Ishikawa (cell line): ENCODE measurements at regions not wholly inside any gene's neighbourhood (a gene's known extent, or its start where the extent isn't known, plus 50 kb on each side); places are given as distances from the start of the nearest gene placed in this dataset.

Experiments used
- CEBPB ChIP-seq: IDR thresholded peaks from 2 replicates; pipeline ENCODE4 v1.6.1; 2012
- CREB1 ChIP-seq: IDR thresholded peaks from 2 replicates; pipeline ENCODE4 v1.6.1; 2012; ENCODE audit warnings: low read depth
- EGR1 ChIP-seq: IDR thresholded peaks from 2 replicates; pipeline ENCODE4 v1.6.1; 2012
- EP300 ChIP-seq: IDR thresholded peaks from 2 replicates; pipeline ENCODE4 v1.6.1; 2012; ENCODE audit warnings: borderline replicate concordance
- FOXM1 ChIP-seq: IDR thresholded peaks from 2 replicates; pipeline ENCODE4 v1.6.1; 2012; ENCODE audit warnings: low read depth, borderline replicate concordance
- NFIC ChIP-seq: IDR thresholded peaks from 2 replicates; pipeline ENCODE4 v1.6.1; 2012
- RAD21 ChIP-seq: IDR thresholded peaks from 2 replicates; pipeline ENCODE4 v1.6.1; 2012; ENCODE audit warnings: low read depth
- TAF1 ChIP-seq: IDR thresholded peaks from 2 replicates; pipeline ENCODE4 v1.6.1; 2012; ENCODE audit warnings: low read depth, mild to moderate bottlenecking
- TCF12 ChIP-seq: IDR thresholded peaks from 2 replicates; pipeline ENCODE4 v1.6.1; 2012; ENCODE audit warnings: low read depth
- TEAD4 ChIP-seq: IDR thresholded peaks from 2 replicates; pipeline ENCODE4 v1.6.1; 2012
- YY1 ChIP-seq: IDR thresholded peaks from 2 replicates; pipeline ENCODE4 v1.6.1; 2012; ENCODE audit warnings: low read depth
- ZBTB7A ChIP-seq: IDR thresholded peaks from 2 replicates; pipeline ENCODE4 v1.6.1; 2012; ENCODE audit warnings: low read depth
- TF ChIP-seq, protein P1 (sequence below): IDR thresholded peaks from 2 replicates; pipeline ENCODE4 v1.6.1; 2012
- TF ChIP-seq, protein P2 (sequence below): IDR thresholded peaks from 2 replicates; pipeline ENCODE4 v1.6.1; 2012
- TF ChIP-seq, protein P3 (sequence below): IDR thresholded peaks from 2 replicates; pipeline ENCODE4 v1.6.1; 2012; ENCODE audit warnings: low read depth, mild to moderate bottlenecking

DNA sequence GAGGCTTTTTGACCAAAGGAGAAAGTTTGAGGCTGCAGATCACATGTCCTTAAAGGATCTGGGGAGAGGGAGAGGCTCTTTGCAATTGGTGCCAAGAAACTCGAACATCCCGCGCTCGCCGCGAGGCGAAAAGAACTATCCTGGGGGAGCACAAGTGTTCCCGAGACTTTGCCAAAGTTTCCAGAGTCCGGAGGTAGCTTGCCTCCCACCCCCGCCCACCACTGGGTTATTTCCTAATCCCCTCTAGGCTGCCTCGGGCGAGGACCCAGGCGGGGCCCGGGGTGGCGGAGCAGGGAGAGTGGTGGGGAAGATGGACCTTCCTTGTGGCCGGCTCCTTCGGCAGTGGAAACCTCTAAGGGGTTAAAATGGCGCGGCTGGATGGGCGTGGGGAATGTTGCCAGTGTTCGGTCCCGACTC lies 114.5 kb downstream of the KCNRG start:
- no peak for TF ChIP-seq NFIC
- no peak for TF ChIP-seq YY1
- TF ChIP-seq, protein P1, sequence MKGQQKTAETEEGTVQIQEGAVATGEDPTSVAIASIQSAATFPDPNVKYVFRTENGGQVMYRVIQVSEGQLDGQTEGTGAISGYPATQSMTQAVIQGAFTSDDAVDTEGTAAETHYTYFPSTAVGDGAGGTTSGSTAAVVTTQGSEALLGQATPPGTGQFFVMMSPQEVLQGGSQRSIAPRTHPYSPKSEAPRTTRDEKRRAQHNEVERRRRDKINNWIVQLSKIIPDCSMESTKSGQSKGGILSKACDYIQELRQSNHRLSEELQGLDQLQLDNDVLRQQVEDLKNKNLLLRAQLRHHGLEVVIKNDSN, result no peak
- no peak for TF ChIP-seq RAD21
- TF ChIP-seq TAF1, result no peak

DNA sequence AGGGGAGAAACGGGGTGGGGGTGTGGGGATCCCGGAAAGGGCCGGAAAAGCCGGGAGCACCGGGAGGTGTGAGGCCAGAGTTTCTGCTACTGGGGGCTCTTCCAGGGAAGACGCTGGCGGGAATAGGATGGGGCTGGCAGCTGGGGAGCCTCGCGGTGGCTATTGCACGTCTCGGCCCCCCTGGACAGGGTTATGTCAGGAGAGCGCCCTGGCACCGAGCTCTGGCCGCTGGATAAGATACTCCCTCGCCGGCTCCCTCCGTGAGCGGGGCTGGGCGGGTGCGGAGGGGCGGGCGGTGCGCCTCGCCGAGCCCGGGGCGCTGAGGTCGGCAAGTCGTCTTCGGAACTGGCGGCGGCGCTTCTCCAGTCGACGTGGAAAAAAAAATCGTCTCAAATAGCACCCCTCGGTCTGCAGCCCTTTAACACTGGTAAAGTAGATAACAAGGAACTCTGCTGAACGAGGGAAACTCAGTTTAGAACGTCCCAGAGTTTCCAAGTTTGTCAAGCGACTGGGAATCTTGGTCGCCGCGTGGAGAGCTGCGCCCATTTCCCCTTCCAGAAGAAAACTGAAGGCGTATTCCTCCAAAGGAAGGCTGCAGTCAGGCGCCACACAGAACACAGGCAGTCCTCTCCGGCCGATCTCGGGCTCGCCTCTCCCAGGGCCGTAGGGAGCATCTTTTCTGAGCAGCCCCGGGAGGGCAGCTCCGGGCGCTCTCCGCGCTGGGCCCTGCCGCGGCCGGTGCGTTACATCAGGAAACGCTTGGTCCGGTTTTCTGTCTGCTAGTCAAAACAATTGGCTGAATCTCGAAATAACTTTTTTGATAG lies 115.1 kb downstream of the KCNRG start:
- TF ChIP-seq, protein P2, sequence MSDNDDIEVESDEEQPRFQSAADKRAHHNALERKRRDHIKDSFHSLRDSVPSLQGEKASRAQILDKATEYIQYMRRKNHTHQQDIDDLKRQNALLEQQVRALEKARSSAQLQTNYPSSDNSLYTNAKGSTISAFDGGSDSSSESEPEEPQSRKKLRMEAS, result peak; percentile 72
- no peak for TF ChIP-seq TCF12
- 0 out of 2 replicates have a peak, but pooled peaks have one; percentile 46 for TF ChIP-seq TAF1

DNA sequence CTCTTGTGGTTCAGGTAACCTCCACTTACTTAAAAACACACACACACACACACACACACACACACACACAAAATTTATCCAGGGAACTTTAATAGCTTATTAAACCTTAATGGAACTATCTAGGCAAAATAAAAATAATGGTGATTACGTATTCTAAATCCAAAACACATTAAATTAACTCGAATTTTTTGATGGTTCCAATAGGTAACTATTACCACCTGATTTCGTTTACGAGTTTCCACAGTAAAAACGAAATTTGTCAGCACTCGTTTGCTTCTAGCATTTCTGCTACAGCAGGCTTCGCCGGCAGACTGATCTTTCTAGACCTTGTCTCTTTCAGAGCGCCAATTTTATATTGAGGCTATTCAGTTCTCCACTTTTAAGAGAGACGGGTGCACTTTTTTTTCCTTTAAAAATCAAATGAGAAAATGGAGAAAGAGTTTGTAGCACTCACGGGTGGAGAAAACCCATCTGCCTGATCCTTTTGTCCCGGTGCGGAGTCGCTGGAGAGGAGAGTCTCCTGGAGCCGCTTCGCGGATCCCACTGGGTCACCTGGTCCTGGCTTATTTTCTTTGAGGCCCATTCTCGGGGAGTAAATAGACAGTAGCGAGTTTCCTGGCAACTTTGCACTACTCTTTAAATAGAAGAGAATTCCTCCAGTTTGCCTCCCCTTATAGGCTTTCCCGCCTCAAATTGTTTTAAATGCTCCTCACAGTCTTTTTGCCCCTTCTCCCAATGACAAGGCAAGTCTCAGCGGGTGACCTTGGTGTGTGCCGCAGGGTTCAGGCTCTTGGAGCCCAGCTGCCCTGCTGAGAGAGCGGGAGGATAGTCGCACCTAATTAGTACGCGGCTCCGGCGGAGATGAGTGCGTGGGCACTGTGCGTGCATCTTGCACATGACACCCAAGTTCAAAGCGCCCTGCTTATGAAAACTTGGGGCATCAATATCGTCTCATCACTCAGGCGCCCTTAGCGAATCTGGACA lies 117.0 kb downstream of the KCNRG start:
- TF ChIP-seq TAF1 (no peak), NFIC (no peak), EP300 (no peak), TEAD4 (no peak), CEBPB (no peak), CREB1 (no peak), EGR1 (no peak), ZBTB7A (no peak), YY1 (no peak), TCF12 (no peak), RAD21 (no peak), FOXM1 (no peak)
- TF ChIP-seq, protein P1, result no peak
- TF ChIP-seq, protein P3, sequence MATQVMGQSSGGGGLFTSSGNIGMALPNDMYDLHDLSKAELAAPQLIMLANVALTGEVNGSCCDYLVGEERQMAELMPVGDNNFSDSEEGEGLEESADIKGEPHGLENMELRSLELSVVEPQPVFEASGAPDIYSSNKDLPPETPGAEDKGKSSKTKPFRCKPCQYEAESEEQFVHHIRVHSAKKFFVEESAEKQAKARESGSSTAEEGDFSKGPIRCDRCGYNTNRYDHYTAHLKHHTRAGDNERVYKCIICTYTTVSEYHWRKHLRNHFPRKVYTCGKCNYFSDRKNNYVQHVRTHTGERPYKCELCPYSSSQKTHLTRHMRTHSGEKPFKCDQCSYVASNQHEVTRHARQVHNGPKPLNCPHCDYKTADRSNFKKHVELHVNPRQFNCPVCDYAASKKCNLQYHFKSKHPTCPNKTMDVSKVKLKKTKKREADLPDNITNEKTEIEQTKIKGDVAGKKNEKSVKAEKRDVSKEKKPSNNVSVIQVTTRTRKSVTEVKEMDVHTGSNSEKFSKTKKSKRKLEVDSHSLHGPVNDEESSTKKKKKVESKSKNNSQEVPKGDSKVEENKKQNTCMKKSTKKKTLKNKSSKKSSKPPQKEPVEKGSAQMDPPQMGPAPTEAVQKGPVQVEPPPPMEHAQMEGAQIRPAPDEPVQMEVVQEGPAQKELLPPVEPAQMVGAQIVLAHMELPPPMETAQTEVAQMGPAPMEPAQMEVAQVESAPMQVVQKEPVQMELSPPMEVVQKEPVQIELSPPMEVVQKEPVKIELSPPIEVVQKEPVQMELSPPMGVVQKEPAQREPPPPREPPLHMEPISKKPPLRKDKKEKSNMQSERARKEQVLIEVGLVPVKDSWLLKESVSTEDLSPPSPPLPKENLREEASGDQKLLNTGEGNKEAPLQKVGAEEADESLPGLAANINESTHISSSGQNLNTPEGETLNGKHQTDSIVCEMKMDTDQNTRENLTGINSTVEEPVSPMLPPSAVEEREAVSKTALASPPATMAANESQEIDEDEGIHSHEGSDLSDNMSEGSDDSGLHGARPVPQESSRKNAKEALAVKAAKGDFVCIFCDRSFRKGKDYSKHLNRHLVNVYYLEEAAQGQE, result no peak
- TF ChIP-seq, protein P2, result no peak

DNA sequence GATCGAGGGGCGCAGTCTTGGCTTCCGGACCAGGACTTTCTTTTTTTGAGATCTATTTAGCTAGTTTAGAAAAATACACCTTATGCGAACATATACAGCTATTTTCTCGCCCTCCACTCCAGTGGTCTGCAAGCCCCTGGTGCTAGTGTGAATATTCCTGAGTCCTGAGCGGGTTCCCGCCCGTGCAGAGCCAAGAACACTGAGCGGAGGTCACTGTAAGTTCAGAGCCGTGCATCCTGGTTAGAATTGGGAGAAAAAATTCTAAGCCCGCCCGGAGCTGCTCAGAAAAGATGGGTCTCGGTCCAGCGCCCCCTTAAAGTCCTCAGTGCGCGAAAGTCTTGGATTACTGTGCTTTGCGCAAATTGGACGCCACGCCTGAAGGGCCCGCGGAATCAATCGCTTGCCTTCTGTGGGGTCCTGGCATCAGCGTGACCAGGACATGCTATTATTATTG lies 117.7 kb downstream of the KCNRG start:
- no peak for TF ChIP-seq TEAD4
- no peak for TF ChIP-seq CREB1

DNA sequence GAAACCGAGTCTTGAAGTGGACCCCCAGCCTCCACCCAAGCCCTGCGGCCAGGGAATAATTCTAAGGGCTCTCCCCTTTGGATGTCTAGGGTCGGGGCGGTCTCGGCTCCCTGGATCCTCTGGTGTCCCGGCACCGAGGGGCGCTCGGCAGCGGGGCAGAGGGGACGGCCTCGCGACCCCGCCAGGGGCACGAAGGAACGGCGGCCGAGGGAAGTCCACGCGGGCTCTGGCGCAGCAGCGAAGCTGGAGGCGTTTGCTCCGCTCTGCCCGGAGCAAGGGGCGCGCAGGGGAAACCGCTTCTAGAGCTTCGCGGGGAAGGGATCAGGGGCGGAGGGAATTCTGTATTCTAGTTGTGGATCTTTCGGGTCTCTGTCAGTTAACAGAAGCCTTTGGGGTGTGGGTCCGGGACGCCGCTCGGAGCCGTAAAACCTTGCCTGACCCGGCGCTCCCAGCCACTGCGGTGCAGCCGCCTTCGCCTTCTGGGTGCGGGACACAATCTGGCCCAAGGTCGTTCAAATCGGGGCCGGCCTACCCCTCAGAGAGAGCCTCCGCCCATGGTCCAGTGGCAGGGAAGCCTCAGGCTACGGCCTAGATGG lies 118.2 kb downstream of the KCNRG start:
- TF ChIP-seq TCF12 (no peak), YY1 (no peak), CREB1 (no peak), RAD21 (no peak), CEBPB (no peak), TAF1 (no peak), FOXM1 (no peak), ZBTB7A (no peak), TEAD4 (no peak), NFIC (no peak), EGR1 (no peak), EP300 (no peak)
- TF ChIP-seq, protein P2, result no peak
- TF ChIP-seq, protein P1, result no peak
- TF ChIP-seq, protein P3, result no peak
